OCI-LY3 (cell line): ENCODE measurements at regions not wholly inside any gene's neighbourhood (a gene's known extent, or its start where the extent isn't known, plus 50 kb on each side); places are given as distances from the start of the nearest gene placed in this dataset.

ENCODE experiments used
- CTCF ChIP-seq: fragments of 200-600, 300-600 bp; sonication (generic); IDR thresholded peaks from 2 replicates; pipeline ENCODE4 v1.5.1; 2014; ENCODE audit warnings: antibody characterized with exemption, low read length, low read depth
- EZH2phosphoT487 ChIP-seq: fragments of 200-600 bp; shearing (Covaris generic); IDR thresholded peaks from 2 replicates; pipeline ENCODE4 v1.6.1; 2018; ENCODE audit warnings: antibody characterized with exemption, mixed run types, low read depth

GRCh38 chrY:8583191-8583590 lies 754.1 kb upstream of the TSPY4 start:
- TF ChIP-seq CTCF (no peak), EZH2phosphoT487 (no peak)
